ENCODE measurements at regions not wholly inside any gene's neighbourhood (a gene's known extent, or its start where the extent isn't known, plus 50 kb on each side); places are given as distances from the start of the nearest gene placed in this dataset.
A peak's percentile ranks its signal among the peaks of the same experiment; 100 is the strongest.

GRCh38 chr13:68523838-68524424, 1293.8 kb upstream of the PCDH9 start:
- no peaks in the 10 kb centered on the region for H3K4me1 ChIP-seq (ENCODE audit: control insufficient read depth, extremely low read depth, insufficient read depth, low read length)
- no peak overlapping the region for H2AFZ ChIP-seq (ENCODE audit: low read length)
- H3K4me3 ChIP-seq (replicated peaks in 1 of 4; ENCODE audit: control extremely low read depth in 1 of 4, insufficient read depth in 1 of 4, low read depth in 3 of 4, low read length in 4 of 4), result no peak overlapping the region
- no peaks in the 10 kb centered on the region for H3K79me2 ChIP-seq (ENCODE audit: control insufficient read depth, insufficient read depth, low read length)
- H4K20me1 ChIP-seq (ENCODE audit: control insufficient read depth, extremely low read depth, insufficient read depth, low read length), result no peaks in the 10 kb centered on the region
- no peak overlapping the region for H3K4me2 ChIP-seq (ENCODE audit: extremely low read depth, insufficient read depth, low read length)
- DNase-seq (ENCODE audit: low read depth in 2 of 2), result no peak
- H3K9me3 ChIP-seq (ENCODE audit: control insufficient read depth, insufficient read depth, low read depth, low read length), result no peaks in the 10 kb centered on the region
- no peaks in the 10 kb centered on the region for H3K36me3 ChIP-seq (ENCODE audit: control insufficient read depth, insufficient read depth, low read length)
- H3K27me3 ChIP-seq (ENCODE audit: control insufficient read depth, insufficient read depth, low read length), result no peaks in the 10 kb centered on the region
- H3K9ac ChIP-seq (ENCODE audit: insufficient read depth, low read length), result no peak overlapping the region
- H3K27ac ChIP-seq (ENCODE audit: insufficient read depth, low read length), result no peak overlapping the region
- TF ChIP-seq EZH2 (IDR thresholded peaks at IDR 0.05; ENCODE audit: low read length, missing control alignments) (no peak), CTCF (conservative IDR thresholded peaks at IDR 0.05 in 1 of 2, IDR thresholded peaks at IDR 0.05 in 1 of 2; ENCODE audit: low read depth in 1 of 2, low read length in 2 of 2) (no peak)

GRCh38 chr13:68522184-68522583, 1292.0 kb upstream of the PCDH9 start:
- Histone ChIP-seq H3K9me3 (ENCODE audit: control insufficient read depth, insufficient read depth, low read depth, low read length) (no peaks in the 10 kb centered on the region), H3K36me3 (ENCODE audit: control insufficient read depth, insufficient read depth, low read length) (no peaks in the 10 kb centered on the region), H3K4me3 (replicated peaks in 1 of 4; ENCODE audit: control extremely low read depth in 1 of 4, insufficient read depth in 1 of 4, low read depth in 3 of 4, low read length in 4 of 4) (no peak overlapping the region), H4K20me1 (ENCODE audit: control insufficient read depth, extremely low read depth, insufficient read depth, low read length) (no peaks in the 10 kb centered on the region), H3K27ac (ENCODE audit: insufficient read depth, low read length) (no peak overlapping the region), H2AFZ (ENCODE audit: low read length) (no peak overlapping the region), H3K9ac (ENCODE audit: insufficient read depth, low read length) (no peak overlapping the region), H3K4me1 (ENCODE audit: control insufficient read depth, extremely low read depth, insufficient read depth, low read length) (no peaks in the 10 kb centered on the region), H3K27me3 (ENCODE audit: control insufficient read depth, insufficient read depth, low read length) (no peaks in the 10 kb centered on the region), H3K4me2 (ENCODE audit: extremely low read depth, insufficient read depth, low read length) (no peak overlapping the region), H3K79me2 (ENCODE audit: control insufficient read depth, insufficient read depth, low read length) (no peaks in the 10 kb centered on the region)
- no peak for DNase-seq (ENCODE audit: low read depth in 2 of 2)
- TF ChIP-seq EZH2 (IDR thresholded peaks at IDR 0.05; ENCODE audit: low read length, missing control alignments), result no peak
- no peak for TF ChIP-seq CTCF (conservative IDR thresholded peaks at IDR 0.05 in 1 of 2, IDR thresholded peaks at IDR 0.05 in 1 of 2; ENCODE audit: low read depth in 1 of 2, low read length in 2 of 2)

- no peak overlapping the region for H2AFZ ChIP-seq (ENCODE audit: low read length)
- no peaks in the 10 kb centered on the region for H3K79me2 ChIP-seq (ENCODE audit: control insufficient read depth, insufficient read depth, low read length)
- H3K4me3 ChIP-seq (replicated peaks in 1 of 4; ENCODE audit: control extremely low read depth in 1 of 4, insufficient read depth in 1 of 4, low read depth in 3 of 4, low read length in 4 of 4), result no peak overlapping the region
- H3K4me2 ChIP-seq (ENCODE audit: extremely low read depth, insufficient read depth, low read length), result no peak overlapping the region
- TF ChIP-seq EZH2 (IDR thresholded peaks at IDR 0.05; ENCODE audit: low read length, missing control alignments) (no peak), CTCF (conservative IDR thresholded peaks at IDR 0.05 in 1 of 2, IDR thresholded peaks at IDR 0.05 in 1 of 2; ENCODE audit: low read depth in 1 of 2, low read length in 2 of 2) (no peak)
- no peaks in the 10 kb centered on the region for H3K36me3 ChIP-seq (ENCODE audit: control insufficient read depth, insufficient read depth, low read length)
- no peak overlapping the region for H3K27ac ChIP-seq (ENCODE audit: insufficient read depth, low read length)
- no peaks in the 10 kb centered on the region for H3K4me1 ChIP-seq (ENCODE audit: control insufficient read depth, extremely low read depth, insufficient read depth, low read length)
- peak in 1 of 2 donors; percentile 1 for DNase-seq (ENCODE audit: low read depth in 2 of 2)
- no peaks in the 10 kb centered on the region for H4K20me1 ChIP-seq (ENCODE audit: control insufficient read depth, extremely low read depth, insufficient read depth, low read length)
- H3K27me3 ChIP-seq (ENCODE audit: control insufficient read depth, insufficient read depth, low read length), result no peaks in the 10 kb centered on the region
- no peaks in the 10 kb centered on the region for H3K9me3 ChIP-seq (ENCODE audit: control insufficient read depth, insufficient read depth, low read depth, low read length)
- no peak overlapping the region for H3K9ac ChIP-seq (ENCODE audit: insufficient read depth, low read length)
Measured at GRCh38 chr13:68509734-68510621, 1279.8 kb upstream of the PCDH9 start.

Measured in fibroblast of lung (primary cell).